Fibroblast of pulmonary artery (primary cell): ENCODE measurements at regions not wholly inside any gene's neighbourhood (a gene's known extent, or its start where the extent isn't known, plus 50 kb on each side); places are given as distances from the start of the nearest gene placed in this dataset.

Experiments used
- DNase-seq: peaks from one replicate; pipeline ENCODE4 v3.0.0-alpha.2; 2010; ENCODE audit warnings: low read depth
- H3K4me3 ChIP-seq: replicated peaks from 2 replicates; pipeline ENCODE4 v1.5.1; 2011; ENCODE audit warnings: low read depth, mild to moderate bottlenecking, control low read depth, low read length, moderate library complexity
- TF ChIP-seq, protein P1 (sequence below): IDR thresholded peaks from 2 replicates; pipeline ENCODE4 v1.5.1; 2011; ENCODE audit warnings: mild to moderate bottlenecking, control low read depth, low read length, inconsistent platforms; ENCODE audit errors: missing control alignments

GRCh38 chr16:59124056-59124455 lies 389.9 kb upstream of the GOT2 start:
- TF ChIP-seq, protein P1, sequence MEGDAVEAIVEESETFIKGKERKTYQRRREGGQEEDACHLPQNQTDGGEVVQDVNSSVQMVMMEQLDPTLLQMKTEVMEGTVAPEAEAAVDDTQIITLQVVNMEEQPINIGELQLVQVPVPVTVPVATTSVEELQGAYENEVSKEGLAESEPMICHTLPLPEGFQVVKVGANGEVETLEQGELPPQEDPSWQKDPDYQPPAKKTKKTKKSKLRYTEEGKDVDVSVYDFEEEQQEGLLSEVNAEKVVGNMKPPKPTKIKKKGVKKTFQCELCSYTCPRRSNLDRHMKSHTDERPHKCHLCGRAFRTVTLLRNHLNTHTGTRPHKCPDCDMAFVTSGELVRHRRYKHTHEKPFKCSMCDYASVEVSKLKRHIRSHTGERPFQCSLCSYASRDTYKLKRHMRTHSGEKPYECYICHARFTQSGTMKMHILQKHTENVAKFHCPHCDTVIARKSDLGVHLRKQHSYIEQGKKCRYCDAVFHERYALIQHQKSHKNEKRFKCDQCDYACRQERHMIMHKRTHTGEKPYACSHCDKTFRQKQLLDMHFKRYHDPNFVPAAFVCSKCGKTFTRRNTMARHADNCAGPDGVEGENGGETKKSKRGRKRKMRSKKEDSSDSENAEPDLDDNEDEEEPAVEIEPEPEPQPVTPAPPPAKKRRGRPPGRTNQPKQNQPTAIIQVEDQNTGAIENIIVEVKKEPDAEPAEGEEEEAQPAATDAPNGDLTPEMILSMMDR = no peak
- H3K4me3 ChIP-seq = no peak overlapping the region
- DNase-seq = no peak

GRCh38 chr16:59123479-59123878 lies 389.4 kb upstream of the GOT2 start:
- H3K4me3 ChIP-seq = no peak overlapping the region
- no peak for DNase-seq
- TF ChIP-seq, protein P1 = no peak

DNA sequence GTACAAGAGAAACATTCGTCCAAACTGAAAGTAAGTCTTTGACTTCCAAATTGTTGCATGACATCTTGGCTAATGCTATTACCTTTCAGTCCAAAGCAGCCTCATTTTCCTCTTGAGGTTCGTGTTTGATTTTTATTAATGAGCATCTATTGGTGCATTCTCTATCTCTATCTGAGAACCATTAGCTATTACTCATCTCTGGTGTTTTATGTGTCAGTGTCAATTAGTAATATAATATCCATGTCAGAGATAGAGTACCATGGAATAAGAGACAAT lies 388.1 kb upstream of the GOT2 start:
- no peak overlapping the region for H3K4me3 ChIP-seq
- no peak for DNase-seq
- TF ChIP-seq, protein P1 = no peak

GRCh38 chr16:59121411-59122261 lies 387.5 kb upstream of the GOT2 start:
- no peak overlapping the region for H3K4me3 ChIP-seq
- TF ChIP-seq, protein P1 = no peak

GRCh38 chr16:59116744-59117143 lies 382.6 kb upstream of the GOT2 start:
- H3K4me3 ChIP-seq = no peak overlapping the region
- TF ChIP-seq, protein P1 = no peak
- DNase-seq = no peak

More at GRCh38 chr16:59121411-59122261, 387.5 kb upstream of the GOT2 start:
- no peak for DNase-seq

DNA sequence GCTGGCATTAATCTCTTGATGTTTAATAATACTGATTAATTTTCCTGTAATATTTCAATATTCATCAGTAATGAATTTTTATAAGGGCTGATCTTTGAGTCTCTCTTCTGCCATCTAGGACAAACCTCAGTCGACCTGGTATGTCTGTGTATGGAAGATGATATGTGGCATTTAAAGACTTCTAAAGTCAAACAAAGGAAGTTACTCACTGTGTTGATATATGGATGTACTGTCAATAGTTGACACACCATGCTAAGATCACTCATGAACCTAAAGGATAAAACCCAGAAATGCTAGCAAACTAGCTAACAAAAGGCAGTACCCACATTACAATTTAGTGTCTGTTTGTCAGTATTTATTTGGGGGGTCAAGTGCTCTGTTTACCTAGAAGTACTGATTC lies 380.7 kb upstream of the GOT2 start:
- no peak overlapping the region for H3K4me3 ChIP-seq
- TF ChIP-seq, protein P1 = no peak
- no peak for DNase-seq
